ENCODE measurements at regions not wholly inside any gene's neighbourhood (a gene's known extent, or its start where the extent isn't known, plus 50 kb on each side); places are given as distances from the start of the nearest gene placed in this dataset.

- TF ChIP-seq, protein P1, sequence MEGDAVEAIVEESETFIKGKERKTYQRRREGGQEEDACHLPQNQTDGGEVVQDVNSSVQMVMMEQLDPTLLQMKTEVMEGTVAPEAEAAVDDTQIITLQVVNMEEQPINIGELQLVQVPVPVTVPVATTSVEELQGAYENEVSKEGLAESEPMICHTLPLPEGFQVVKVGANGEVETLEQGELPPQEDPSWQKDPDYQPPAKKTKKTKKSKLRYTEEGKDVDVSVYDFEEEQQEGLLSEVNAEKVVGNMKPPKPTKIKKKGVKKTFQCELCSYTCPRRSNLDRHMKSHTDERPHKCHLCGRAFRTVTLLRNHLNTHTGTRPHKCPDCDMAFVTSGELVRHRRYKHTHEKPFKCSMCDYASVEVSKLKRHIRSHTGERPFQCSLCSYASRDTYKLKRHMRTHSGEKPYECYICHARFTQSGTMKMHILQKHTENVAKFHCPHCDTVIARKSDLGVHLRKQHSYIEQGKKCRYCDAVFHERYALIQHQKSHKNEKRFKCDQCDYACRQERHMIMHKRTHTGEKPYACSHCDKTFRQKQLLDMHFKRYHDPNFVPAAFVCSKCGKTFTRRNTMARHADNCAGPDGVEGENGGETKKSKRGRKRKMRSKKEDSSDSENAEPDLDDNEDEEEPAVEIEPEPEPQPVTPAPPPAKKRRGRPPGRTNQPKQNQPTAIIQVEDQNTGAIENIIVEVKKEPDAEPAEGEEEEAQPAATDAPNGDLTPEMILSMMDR (IDR thresholded peaks at IDR 0.05) = no peak
- no peak for TF ChIP-seq POLR2A (IDR thresholded peaks at IDR 0.05)
These were observed 95.7 kb upstream of the POU3F3 start for GRCh38 chr2:104758199-104758620.

Measured in lower leg skin (tissue), 3 donors.